Endodermal cell (in vitro differentiated cells): ENCODE measurements at regions not wholly inside any gene's neighbourhood (a gene's known extent, or its start where the extent isn't known, plus 50 kb on each side); places are given as distances from the start of the nearest gene placed in this dataset.

Source experiments
- DNase-seq: peaks from one replicate; pipeline ENCODE4 v3.0.0-alpha.2; 2017
- H3K27ac ChIP-seq: 2 replicates; pipeline ENCODE4 v1.5.1; 2013; ENCODE audit warnings: mild to moderate bottlenecking, low read depth, low read length, moderate library complexity
- H3K27me3 ChIP-seq: 2 replicates; pipeline ENCODE4 v1.6.1; 2013; ENCODE audit warnings: mild to moderate bottlenecking, low read length, moderate library complexity; ENCODE audit not compliant: insufficient read depth, control insufficient read depth, poor library complexity, severe bottlenecking
- H3K36me3 ChIP-seq: 2 replicates; pipeline ENCODE4 v1.7.0; 2013; ENCODE audit warnings: mild to moderate bottlenecking, low read length, moderate library complexity; ENCODE audit not compliant: control insufficient read depth, insufficient read depth
- H3K4me1 ChIP-seq: one replicate; pipeline ENCODE4 v1.7.0; 2013; ENCODE audit warnings: low read length; ENCODE audit not compliant: control insufficient read depth, insufficient read depth
- H3K4me3 ChIP-seq: 2 replicates; pipeline ENCODE4 v1.5.1; 2013; ENCODE audit warnings: mild to moderate bottlenecking, low read length, moderate library complexity
- H3K9ac ChIP-seq: 2 replicates; pipeline ENCODE4 v1.6.1; 2013; ENCODE audit warnings: mild to moderate bottlenecking, low read length, moderate library complexity; ENCODE audit not compliant: poor library complexity, severe bottlenecking; ENCODE audit errors: extremely low read depth
- H3K9me3 ChIP-seq: 2 replicates; pipeline ENCODE4 v1.6.1; 2013; ENCODE audit warnings: mild to moderate bottlenecking, low read length, moderate library complexity; ENCODE audit not compliant: control insufficient read depth
- H3K27ac Mint-ChIP-seq: 2 replicates; pipeline ENCODE4 v1.8.0; 2020; ENCODE audit warnings: mixed read lengths
- H3K27me3 Mint-ChIP-seq: 2 replicates; pipeline ENCODE4 v1.8.0; 2021; ENCODE audit warnings: mild to moderate bottlenecking, mixed read lengths; ENCODE audit not compliant: insufficient read depth
- H3K36me3 Mint-ChIP-seq: 2 replicates; pipeline ENCODE4 v1.8.0; 2020; ENCODE audit warnings: low read depth, mixed read lengths
- H3K4me1 Mint-ChIP-seq: 2 replicates; pipeline ENCODE4 v1.8.0; 2020; ENCODE audit warnings: mixed read lengths
- H3K4me3 Mint-ChIP-seq: 2 replicates; pipeline ENCODE4 v1.8.0; 2020; ENCODE audit warnings: mild to moderate bottlenecking, moderate library complexity, mixed read lengths
- H3K9me3 Mint-ChIP-seq: 2 replicates; pipeline ENCODE4 v1.8.0; 2020; ENCODE audit warnings: mild to moderate bottlenecking, mixed read lengths
- CTCF ChIP-seq: fragments of 200-600 bp; sonication (generic); conservative IDR thresholded peaks from 2 replicates; pipeline ENCODE4 v1.5.0; 2021; ENCODE audit warnings: antibody characterized with exemption, mild to moderate bottlenecking
- WGBS, 2 experiments: methylation state at CpG; one replicate each; pipeline versions ENCODE4 v1.1.5 to v1.1.7; 2013; ENCODE audit warnings: missing lambda C conversion rate in 2 of 2, mixed read lengths in 1 of 2; ENCODE audit not compliant: insufficient coverage in 1 of 2, insufficient read length in 1 of 2; 5-methylcytosine and 5-hydroxymethylcytosine counted together

- DNase-seq, result no peak
- WGBS, 2 experiments, result 90 to 100% methylated on average over 2 of the region's 2 CpGs
- Histone ChIP-seq H3K36me3 (no peaks in the 10 kb centered on the region), H3K27ac (no peak overlapping the region), H3K9ac (no peak overlapping the region), H3K4me3 (no peak overlapping the region), H3K27me3 (peaks cover 7% of the 10 kb centered on the region), H3K9me3 (no peaks in the 10 kb centered on the region), H3K4me1 (no peaks in the 10 kb centered on the region)
- Mint-ChIP-seq H3K4me3 (no peak overlapping the region), H3K9me3 (no peaks in the 10 kb centered on the region), H3K4me1 (no peaks in the 10 kb centered on the region), H3K36me3 (no peaks in the 10 kb centered on the region), H3K27me3 (peaks cover 65% of the 10 kb centered on the region), H3K27ac (no peak overlapping the region)
- no peak for TF ChIP-seq CTCF
These were observed 660.1 kb upstream of the RBFOX1 start for GRCh38 chr16:6672507-6672906.

DNA sequence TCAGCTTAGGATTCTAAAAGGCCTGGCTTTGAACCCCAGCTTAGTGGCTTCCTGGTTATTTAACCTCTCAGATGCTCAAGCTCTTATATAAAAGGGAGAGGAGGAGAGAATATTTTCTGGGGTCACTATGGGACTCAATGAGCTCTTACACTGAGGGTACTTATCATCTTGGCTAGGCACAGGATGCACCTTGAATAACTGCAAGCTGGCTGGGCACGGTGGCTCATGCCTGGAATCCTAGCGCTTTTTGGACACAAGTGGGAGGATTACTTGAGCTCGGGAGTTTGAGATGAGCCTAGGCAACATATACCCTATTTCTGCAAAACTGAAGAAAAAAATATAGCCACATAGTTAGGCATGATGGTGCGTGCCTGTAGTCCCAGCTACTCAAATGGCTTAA lies 665.3 kb upstream of the RBFOX1 start:
- Mint-ChIP-seq H3K4me3 (no peak overlapping the region), H3K9me3 (no peaks in the 10 kb centered on the region), H3K27ac (no peak overlapping the region), H3K36me3 (no peaks in the 10 kb centered on the region), H3K27me3 (peaks cover 38% of the 10 kb centered on the region), H3K4me1 (no peaks in the 10 kb centered on the region)
- Histone ChIP-seq H3K27ac (no peak overlapping the region), H3K9me3 (no peaks in the 10 kb centered on the region), H3K36me3 (no peaks in the 10 kb centered on the region), H3K4me3 (no peak overlapping the region), H3K27me3 (peaks cover 9% of the 10 kb centered on the region), H3K4me1 (no peaks in the 10 kb centered on the region), H3K9ac (no peak overlapping the region)
- DNase-seq, result no peak
- TF ChIP-seq CTCF, result no peak
- 93 to 96% methylated on average over 4 of the region's 4 CpGs for whole genome bisulfite sequencing, 2 experiments

- Mint-ChIP-seq H3K27ac (no peak overlapping the region), H3K4me3 (no peak overlapping the region), H3K4me1 (no peaks in the 10 kb centered on the region), H3K36me3 (no peaks in the 10 kb centered on the region), H3K27me3 (peaks cover 31% of the 10 kb centered on the region), H3K9me3 (no peaks in the 10 kb centered on the region)
- Histone ChIP-seq H3K27ac (no peak overlapping the region), H3K36me3 (no peaks in the 10 kb centered on the region), H3K4me3 (no peak overlapping the region), H3K9me3 (no peaks in the 10 kb centered on the region), H3K27me3 (peaks cover 9% of the 10 kb centered on the region), H3K9ac (no peak overlapping the region), H3K4me1 (no peaks in the 10 kb centered on the region)
- DNase-seq, result no peak
- TF ChIP-seq CTCF, result no peak
- WGBS, 2 experiments, result 92 to 98% methylated on average over 3 to 7 of the region's 7 CpGs
These were observed 667.5 kb upstream of the RBFOX1 start for GRCh38 chr16:6665126-6665525.
